Stimulated activated naive CD8-positive, alpha-beta T cell treated with anti-CD3 and anti-CD28 coated beads, Interleukin-15, Interleukin-2, amounts not matched to agents 100 ng/mL and 50 ng/mL, for 24 hours (primary cell): ENCODE measurements at regions not wholly inside any gene's neighbourhood (a gene's known extent, or its start where the extent isn't known, plus 50 kb on each side); places are given as distances from the start of the nearest gene placed in this dataset.

Experiments used
- H3K27ac Mint-ChIP-seq: one replicate; pipeline ENCODE4 v1.8.0; 2021; ENCODE audit warnings: mild to moderate bottlenecking, mixed read lengths
- H3K27me3 Mint-ChIP-seq: one replicate; pipeline ENCODE4 v1.8.0; 2021; ENCODE audit warnings: mixed read lengths
- H3K36me3 Mint-ChIP-seq: one replicate; pipeline ENCODE4 v1.8.0; 2021; ENCODE audit warnings: low read depth, mixed read lengths
- H3K4me1 Mint-ChIP-seq: one replicate; pipeline ENCODE4 v1.8.0; 2021; ENCODE audit warnings: low read depth, mixed read lengths
- H3K4me3 Mint-ChIP-seq: one replicate; pipeline ENCODE4 v1.8.0; 2021; ENCODE audit warnings: mild to moderate bottlenecking, mixed read lengths
- H3K9me3 Mint-ChIP-seq: one replicate; pipeline ENCODE4 v1.8.0; 2021; ENCODE audit warnings: mixed read lengths

DNA sequence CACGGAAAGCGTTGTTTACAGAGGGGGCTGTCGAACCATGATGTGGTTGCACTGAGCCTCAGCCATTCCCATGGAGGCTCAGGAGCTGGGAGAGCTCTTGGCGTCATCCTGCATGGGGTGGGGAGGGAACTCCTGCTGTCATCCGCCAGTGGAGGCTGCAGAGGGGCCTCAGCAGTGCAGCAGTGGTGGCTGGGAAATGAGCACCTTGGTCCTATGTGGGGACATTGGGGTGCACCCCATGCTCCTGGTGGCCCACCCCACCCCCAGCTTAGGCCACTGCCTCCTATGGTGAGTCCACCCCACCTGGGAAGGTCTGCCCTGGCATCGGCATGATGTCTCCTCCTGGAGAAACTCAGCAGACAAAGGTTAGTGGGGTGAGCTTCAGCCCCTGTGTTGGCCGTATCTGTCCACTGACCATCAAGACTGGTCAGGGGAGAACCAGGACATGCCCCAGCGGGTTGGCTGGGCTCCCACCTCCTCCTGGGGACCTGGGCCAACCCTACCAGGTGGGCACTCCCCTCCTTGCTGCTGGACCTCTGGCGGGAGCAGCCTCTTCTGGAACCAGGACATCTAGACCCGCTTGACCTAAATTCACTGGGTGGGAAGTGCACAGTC is 67.8 kb upstream of the HDAC4 start:
- Mint-ChIP-seq H3K27ac (no peak overlapping the region), H3K27me3 (peaks cover 4% of the 10 kb centered on the region), H3K36me3 (no peaks in the 10 kb centered on the region), H3K4me1 (no peaks in the 10 kb centered on the region), H3K9me3 (no peaks in the 10 kb centered on the region), H3K4me3 (no peak overlapping the region)

DNA sequence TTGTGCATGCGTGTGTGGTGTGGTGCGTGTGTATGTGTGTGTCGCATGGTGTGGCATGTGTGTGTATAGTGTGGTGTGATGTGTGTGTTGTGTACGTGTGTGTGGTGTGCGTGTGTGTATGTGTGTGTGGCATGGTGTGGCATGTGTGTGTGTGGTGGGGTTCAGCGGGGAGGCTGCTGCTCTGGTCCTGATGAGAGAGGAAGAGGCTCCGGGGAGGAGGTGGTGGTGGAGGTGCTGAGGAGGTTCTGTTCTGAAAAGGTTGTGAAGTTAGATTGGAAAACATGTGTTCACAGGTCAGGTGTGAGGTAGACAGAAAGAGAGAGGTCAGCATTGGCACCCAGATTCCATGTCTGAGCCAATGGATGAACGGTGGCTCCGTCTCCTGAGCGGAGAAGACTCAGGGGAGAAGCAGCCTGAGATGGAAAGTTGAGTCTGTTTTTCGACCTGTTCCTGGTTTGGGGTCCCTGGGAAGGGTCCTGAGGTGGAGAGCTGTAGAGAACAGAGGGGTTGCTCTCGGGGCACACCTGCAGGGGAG is 67.2 kb upstream of the HDAC4 start:
- Mint-ChIP-seq H3K36me3 (no peaks in the 10 kb centered on the region), H3K27me3 (peaks cover 4% of the 10 kb centered on the region), H3K9me3 (no peaks in the 10 kb centered on the region), H3K4me3 (no peak overlapping the region), H3K27ac (no peak overlapping the region), H3K4me1 (no peaks in the 10 kb centered on the region)

DNA sequence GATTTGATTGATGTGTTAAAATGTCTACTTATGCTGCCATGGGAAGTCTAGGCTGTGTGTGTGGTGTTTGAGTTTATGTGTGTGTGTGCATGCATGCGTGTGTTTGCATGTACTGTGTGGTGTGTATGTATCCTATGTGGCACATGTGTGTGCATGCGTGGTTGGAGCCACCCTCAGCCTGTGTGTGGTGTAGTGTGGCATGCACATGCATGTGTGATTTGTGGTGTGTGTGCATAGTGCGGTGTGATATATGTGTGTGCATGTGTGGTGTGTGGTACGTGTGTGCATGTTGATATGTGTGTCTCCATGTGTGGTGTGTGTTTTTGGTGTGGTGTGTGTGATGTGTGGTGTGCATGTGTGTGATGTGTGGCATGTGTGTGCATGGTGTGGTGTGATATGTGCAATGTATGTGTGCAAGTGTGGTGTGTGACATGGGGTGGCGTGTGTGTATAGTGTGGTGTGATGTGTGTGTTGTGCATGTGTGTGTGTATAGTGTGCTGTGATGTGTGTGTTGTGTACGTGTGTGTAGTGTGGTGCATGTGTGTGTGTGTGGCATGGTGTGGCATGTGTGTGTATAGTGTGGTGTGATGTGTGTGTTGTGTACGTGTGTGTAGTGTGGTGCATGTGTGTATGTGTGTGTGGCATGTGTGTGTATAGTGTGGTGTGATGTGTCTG is 66.6 kb upstream of the HDAC4 start:
- Mint-ChIP-seq H3K27ac (no peak overlapping the region), H3K4me3 (no peak overlapping the region), H3K27me3 (peaks cover under 1% of the 10 kb centered on the region), H3K36me3 (no peaks in the 10 kb centered on the region), H3K9me3 (no peaks in the 10 kb centered on the region), H3K4me1 (no peaks in the 10 kb centered on the region)

DNA sequence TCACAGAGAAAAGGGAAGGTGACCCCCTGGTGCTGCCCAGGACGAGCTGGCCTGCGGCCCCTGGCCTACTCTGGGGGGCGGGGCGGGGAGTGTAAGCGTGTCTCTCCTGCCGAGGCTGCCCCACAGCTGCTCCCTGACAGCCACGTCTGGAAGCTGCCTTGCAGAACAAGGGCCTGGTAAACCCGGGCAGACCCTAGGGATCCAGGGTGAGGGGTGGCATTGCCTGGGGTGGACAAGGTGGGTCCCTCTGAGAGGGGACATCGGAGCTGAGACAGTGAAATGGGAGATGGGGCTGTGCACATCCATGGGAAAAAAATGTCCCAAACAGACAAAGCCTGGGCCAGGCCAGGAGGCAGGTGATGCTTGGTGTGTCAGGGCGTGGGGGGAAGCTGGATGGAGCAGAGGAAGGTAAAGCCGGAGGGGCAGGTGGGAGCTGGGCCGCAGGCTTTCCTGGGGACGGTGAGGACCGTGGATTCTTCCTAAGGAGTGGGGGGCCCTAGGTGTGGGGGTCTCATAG is 66.0 kb upstream of the HDAC4 start:
- Mint-ChIP-seq H3K36me3 (no peaks in the 10 kb centered on the region), H3K4me1 (no peaks in the 10 kb centered on the region), H3K9me3 (no peaks in the 10 kb centered on the region), H3K27me3 (no peaks in the 10 kb centered on the region), H3K27ac (no peak overlapping the region), H3K4me3 (no peak overlapping the region)

DNA sequence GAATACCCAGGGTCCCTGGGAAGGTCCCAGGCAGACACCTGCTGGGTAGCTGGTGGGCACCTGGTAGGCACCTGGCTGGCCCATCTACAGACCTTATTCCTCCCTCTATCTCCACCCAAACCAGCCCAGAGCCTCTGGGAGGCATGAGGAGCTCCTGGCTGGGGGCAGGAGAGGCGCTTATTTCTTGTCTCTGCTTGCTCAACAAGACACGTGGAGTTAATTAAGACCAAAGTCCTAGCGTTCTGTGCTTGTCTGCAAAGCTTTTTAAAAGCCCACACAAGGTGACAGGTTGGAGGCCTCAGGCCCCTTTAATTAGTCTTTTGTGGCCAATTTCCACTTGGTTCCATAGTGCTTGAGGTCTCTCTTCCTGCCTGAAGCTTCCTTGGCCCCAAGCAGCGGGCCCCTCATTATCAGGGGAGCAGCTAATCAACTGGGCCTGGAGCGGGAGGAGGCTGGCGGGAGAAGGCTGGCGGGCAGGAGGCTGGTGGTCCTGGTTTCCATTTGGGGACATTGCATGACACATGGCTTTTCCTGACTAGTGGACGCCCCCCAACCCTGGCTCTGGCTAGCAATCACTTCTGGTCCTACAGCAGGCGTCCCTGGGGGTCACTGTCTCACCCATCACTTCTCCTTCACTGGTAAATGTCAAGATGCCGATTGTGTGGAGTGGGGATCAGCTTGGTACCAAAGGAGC is 65.4 kb upstream of the HDAC4 start:
- no peaks in the 10 kb centered on the region for H3K36me3 Mint-ChIP-seq
- H3K27me3 Mint-ChIP-seq, result no peaks in the 10 kb centered on the region
- H3K9me3 Mint-ChIP-seq, result no peaks in the 10 kb centered on the region
- no peaks in the 10 kb centered on the region for H3K4me1 Mint-ChIP-seq
- H3K27ac Mint-ChIP-seq, result no peak overlapping the region
- H3K4me3 Mint-ChIP-seq, result no peak overlapping the region

DNA sequence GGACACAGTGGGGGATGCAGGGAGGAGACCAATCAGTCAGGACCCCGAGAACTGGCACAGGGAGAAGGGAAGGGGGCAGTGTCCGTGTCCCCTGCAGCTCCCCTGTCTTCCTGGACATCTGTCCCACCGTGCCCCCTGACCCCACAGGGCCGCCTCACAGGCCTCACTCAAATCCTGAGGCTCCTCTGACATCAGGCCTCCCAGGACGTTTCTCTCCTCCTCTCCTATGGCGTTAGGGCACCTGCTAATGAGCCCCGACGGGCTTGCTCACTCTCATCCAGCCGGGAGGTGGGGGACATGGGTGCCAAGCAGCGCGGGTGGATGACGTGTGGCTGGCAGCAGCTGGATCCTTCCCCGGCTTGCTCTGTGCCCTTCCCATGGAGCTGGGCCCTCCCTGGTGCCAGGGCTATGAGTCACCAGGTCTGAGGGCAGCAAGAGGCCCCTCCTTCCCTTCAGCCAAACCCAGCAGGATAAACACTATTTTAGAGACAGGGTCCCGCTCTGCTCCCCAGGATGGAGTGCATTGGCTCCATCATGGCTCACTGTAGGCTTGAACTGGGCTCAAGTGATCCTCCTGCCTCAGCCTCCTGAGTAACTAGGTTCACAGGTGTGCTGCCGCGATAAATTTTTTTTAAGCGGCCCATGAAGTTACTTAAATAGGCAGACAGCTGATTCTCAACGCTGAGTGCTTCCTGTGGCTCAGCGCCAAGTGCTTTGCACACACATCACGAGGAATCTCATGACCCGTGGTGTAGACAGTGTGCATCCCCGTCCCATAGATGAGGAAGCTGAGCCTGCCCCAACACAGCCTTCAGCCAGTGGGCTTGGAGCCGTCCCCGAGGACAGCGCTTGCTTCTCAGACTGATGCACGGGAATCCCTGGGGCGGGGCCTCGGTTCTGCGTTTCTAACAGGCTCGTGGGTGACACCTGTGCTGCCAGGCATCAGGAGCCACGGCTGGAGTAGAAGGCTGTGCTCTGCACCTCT is 64.5 kb upstream of the HDAC4 start:
- no peak overlapping the region for H3K4me3 Mint-ChIP-seq
- H3K36me3 Mint-ChIP-seq, result no peaks in the 10 kb centered on the region
- H3K4me1 Mint-ChIP-seq, result no peaks in the 10 kb centered on the region
- no peaks in the 10 kb centered on the region for H3K27me3 Mint-ChIP-seq
- no peaks in the 10 kb centered on the region for H3K9me3 Mint-ChIP-seq
- H3K27ac Mint-ChIP-seq, result no peak overlapping the region

DNA sequence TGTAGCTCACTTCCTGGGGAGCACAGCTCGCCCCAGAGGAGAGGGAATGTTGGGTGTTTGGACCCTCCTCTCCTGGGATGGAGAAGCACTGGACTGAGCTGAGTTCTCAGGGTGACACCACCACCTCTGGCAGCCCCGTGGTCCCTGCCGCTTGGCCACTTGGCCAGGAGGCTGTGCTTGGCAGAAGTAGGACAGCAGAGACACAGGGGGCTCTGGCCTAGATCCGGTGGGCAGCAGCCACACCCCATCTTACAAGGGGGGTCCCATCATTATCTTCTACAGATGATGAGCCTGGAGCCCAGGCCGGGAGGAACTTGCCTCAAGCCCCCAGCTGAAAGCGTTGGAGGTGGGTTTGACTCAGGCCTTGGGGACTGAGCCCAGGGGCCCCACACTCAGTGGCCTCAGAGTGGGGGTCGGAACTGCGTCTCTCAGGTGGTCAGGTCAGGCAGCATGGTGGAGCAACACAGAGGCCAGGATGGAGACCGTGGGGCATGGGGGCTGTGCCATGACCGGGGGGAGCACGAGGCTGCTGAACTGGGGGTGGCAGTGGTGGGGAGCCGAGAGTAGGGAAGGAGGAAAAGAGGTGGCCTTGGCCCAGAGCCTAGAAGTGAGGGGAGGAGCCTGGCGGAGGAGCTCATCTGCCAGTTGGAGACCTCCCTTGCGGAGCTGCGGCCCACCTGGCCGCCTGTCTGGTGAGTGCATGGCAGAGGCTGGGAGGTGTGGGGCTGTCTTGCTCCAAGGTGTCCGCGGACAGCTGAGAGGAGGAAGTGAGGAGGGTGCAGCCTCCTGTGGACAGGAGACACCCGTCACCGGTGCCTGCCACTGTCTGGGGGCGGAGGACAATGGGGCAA is 63.6 kb upstream of the HDAC4 start:
- H3K36me3 Mint-ChIP-seq, result no peaks in the 10 kb centered on the region
- H3K27me3 Mint-ChIP-seq, result no peaks in the 10 kb centered on the region
- H3K4me3 Mint-ChIP-seq, result no peak overlapping the region
- no peaks in the 10 kb centered on the region for H3K4me1 Mint-ChIP-seq
- no peaks in the 10 kb centered on the region for H3K9me3 Mint-ChIP-seq
- no peak overlapping the region for H3K27ac Mint-ChIP-seq

DNA sequence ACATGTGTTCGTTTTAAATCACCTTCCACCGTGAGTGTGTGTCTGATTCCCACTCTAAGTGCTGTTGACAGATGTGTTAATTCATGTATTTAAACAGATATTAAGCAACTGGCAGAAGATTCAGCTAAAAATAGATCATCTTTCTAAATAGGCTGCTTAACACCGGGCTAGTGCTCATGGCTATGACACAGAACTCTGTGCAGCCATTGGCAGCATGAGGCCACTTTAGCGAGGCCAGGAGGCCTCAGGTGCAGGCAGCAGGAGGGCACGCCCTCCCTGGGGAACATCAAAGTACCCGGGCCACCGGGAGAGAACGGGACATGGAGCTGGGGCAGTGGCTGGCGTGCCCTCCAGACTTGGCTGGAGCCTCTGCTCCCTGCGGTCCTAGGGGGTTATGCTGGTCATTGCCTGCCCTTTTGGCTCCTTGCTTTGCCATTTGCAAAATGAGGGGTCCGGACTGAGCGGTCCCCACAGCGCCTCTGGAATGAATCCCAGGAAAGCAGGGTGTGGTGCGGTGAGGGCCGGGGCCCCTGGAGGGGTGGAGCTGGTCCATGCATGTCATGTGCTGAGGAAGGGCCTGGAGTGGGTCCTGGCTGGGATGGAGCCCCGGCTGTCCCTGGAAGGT is 62.8 kb upstream of the HDAC4 start:
- H3K27ac Mint-ChIP-seq, result no peak overlapping the region
- H3K27me3 Mint-ChIP-seq, result no peaks in the 10 kb centered on the region
- H3K36me3 Mint-ChIP-seq, result no peaks in the 10 kb centered on the region
- no peak overlapping the region for H3K4me3 Mint-ChIP-seq
- H3K4me1 Mint-ChIP-seq, result no peaks in the 10 kb centered on the region
- no peaks in the 10 kb centered on the region for H3K9me3 Mint-ChIP-seq

DNA sequence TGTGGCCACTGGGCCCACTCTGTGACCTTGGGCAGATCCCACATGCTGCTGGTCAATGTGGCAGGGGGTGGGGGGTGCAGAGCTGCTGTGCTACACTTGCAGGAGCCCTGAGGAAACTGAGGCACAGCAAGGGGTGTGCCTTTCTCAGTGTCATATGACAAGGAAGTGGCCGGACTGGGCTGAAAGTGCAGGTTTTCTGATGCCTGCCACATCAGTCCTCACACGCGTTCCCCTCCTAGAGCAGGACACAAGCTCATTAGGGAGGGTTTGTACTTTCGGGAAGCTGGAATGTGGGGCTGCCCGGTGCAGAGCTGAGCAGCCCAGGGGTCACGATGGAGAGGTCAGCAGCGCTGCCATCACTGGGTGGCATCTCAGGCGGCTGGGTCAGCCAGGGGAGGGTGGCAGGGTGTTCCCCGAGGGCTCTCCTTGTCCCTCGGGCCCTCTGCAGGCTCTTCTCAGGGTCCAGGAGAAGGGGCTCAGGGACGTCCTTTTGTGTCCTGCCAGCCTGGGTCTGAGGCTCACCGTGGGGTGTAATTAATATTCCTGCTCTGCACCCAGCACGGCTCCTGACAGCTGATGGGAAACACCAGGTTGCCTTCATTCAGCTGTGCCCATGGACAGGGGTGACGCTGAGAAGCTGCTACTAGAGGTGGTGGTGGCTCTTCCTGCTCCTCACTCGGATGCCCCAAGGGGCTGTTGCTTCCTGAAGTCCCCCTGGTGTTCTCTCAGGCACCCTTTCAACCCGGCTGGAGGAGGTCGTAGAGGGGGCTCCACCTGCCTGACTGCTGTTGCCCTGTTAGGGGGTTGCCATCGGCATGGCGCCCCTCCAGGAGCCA is 62.1 kb upstream of the HDAC4 start:
- no peaks in the 10 kb centered on the region for H3K27me3 Mint-ChIP-seq
- no peaks in the 10 kb centered on the region for H3K9me3 Mint-ChIP-seq
- H3K27ac Mint-ChIP-seq, result no peak overlapping the region
- H3K4me3 Mint-ChIP-seq, result no peak overlapping the region
- H3K36me3 Mint-ChIP-seq, result no peaks in the 10 kb centered on the region
- no peaks in the 10 kb centered on the region for H3K4me1 Mint-ChIP-seq

DNA sequence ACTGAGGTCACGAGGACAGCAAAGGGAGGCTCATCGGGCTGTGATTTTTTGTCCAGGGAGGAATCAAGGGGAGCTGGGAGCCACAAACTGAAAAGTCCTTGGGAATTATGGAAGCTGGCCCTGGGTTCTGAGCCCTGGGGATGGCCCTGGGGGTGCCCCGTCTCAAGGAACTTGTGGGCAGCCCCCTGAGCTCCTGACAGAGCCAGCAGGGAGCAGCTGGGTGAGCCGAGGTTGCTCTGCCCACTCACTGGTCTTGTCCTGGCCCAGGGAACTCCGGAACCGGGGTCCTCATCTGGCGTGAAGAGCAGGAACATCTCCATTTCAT is 61.3 kb upstream of the HDAC4 start:
- no peaks in the 10 kb centered on the region for H3K36me3 Mint-ChIP-seq
- H3K9me3 Mint-ChIP-seq, result no peaks in the 10 kb centered on the region
- no peaks in the 10 kb centered on the region for H3K27me3 Mint-ChIP-seq
- H3K27ac Mint-ChIP-seq, result no peak overlapping the region
- no peaks in the 10 kb centered on the region for H3K4me1 Mint-ChIP-seq
- no peak overlapping the region for H3K4me3 Mint-ChIP-seq

DNA sequence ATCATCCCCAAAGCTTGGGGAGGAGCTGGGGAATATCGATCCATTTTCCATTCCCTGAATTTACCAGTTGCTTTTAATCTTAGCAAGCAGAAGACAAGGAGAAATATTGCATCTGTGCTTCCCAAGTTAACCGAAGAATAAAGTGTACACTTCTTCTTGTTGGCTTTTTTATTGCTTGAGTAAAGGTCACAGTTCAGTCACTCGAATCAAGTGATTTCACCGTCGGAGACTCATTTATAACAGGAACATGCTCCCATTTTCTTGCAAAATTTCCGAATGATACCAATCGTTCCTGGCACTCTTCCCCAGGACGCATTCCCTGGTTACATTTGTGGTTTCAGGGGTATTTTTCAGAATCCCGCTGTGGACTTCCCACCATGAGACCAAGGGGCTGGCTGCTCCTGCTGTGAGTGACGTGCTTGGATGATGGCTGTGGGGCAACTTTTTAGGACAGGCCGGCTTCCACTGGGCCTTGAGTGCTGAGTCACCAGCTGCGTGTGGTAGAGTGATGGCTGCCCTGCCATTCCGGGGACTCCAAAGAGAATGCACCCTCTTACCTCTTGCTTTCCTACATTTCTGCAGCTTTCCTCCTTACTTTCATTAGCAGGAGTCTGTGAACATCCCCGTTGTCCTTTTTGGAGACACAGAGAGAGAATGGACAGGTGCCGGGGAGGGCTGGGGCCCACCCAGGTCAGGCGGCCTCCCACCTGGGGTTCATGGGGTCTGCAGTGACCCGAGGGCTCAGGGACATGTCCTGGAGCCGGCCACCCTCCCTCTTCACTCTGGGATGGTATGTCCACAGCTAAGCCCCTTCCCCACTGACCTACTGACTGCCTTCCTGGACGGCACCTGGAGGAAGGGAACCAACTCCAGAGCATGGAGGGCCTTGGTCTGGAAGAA is 60.7 kb upstream of the HDAC4 start:
- peaks cover 2% of the 10 kb centered on the region for H3K27me3 Mint-ChIP-seq
- no peaks in the 10 kb centered on the region for H3K36me3 Mint-ChIP-seq
- no peaks in the 10 kb centered on the region for H3K9me3 Mint-ChIP-seq
- no peak overlapping the region for H3K4me3 Mint-ChIP-seq
- no peak overlapping the region for H3K27ac Mint-ChIP-seq
- no peaks in the 10 kb centered on the region for H3K4me1 Mint-ChIP-seq

DNA sequence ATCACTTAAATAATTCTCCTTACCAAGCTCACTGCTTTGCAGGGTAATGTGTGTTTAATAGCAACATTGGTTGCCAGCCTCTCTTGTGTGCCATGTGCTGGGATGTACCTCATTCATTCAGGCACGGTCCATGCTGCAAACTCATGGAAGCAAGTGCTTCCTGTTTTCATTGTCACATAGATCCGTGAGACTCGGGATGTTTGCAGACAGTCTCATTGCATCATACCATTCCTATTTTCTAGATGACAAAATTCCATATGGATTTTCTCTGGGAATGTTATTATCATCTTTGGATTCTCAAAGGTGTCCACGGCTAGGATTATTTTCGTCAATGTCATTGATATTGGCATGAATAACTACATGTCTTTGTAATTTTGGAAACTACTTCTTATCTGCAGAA is 60.0 kb upstream of the HDAC4 start:
- H3K9me3 Mint-ChIP-seq, result no peaks in the 10 kb centered on the region
- no peak overlapping the region for H3K27ac Mint-ChIP-seq
- H3K4me1 Mint-ChIP-seq, result no peaks in the 10 kb centered on the region
- no peak overlapping the region for H3K4me3 Mint-ChIP-seq
- peaks cover 9% of the 10 kb centered on the region for H3K27me3 Mint-ChIP-seq
- H3K36me3 Mint-ChIP-seq, result no peaks in the 10 kb centered on the region
